OCI-LY3 (cell line): ENCODE measurements at regions not wholly inside any gene's neighbourhood (a gene's known extent, or its start where the extent isn't known, plus 50 kb on each side); places are given as distances from the start of the nearest gene placed in this dataset.

Source experiments
- H2AFZ ChIP-seq: fragments of 200-600, 300-600 bp; shearing (Covaris generic); 2 replicates; pipeline ENCODE4 v1.6.0; 2014; ENCODE audit warnings: antibody characterized with exemption, low read depth, low read length
- H3K27ac ChIP-seq: fragments of 200-600, 300-600 bp; sonication (generic); 2 replicates; pipeline ENCODE4 v1.5.1; 2014; ENCODE audit warnings: mild to moderate bottlenecking, low read length, moderate library complexity, mixed read lengths
- H3K27me3 ChIP-seq: fragments of 200-600, 300-600 bp; sonication (generic); 2 replicates; pipeline ENCODE4 v1.6.1; 2014; ENCODE audit warnings: low read depth, low read length, mixed read lengths
- H3K36me3 ChIP-seq: fragments of 200-600, 300-600 bp; sonication (generic); replicated peaks from 2 replicates; pipeline ENCODE3; 2014; ENCODE audit warnings: low read depth, low read length, mixed read lengths
- H3K4me1 ChIP-seq: fragments of 300-600, 200-600 bp; sonication (generic); 2 replicates; pipeline ENCODE4 v1.6.1; 2014; ENCODE audit warnings: low read length, mixed read lengths
- H3K4me2 ChIP-seq: fragments of 200-600, 300-600 bp; sonication (generic); 2 replicates; pipeline ENCODE4 v1.6.1; 2014; ENCODE audit warnings: low read length, mixed read lengths
- H3K4me3 ChIP-seq: fragments of 300-600, 200-600 bp; sonication (generic); 2 replicates; pipeline ENCODE4 v1.5.1; 2014; ENCODE audit warnings: antibody characterized with exemption, mild to moderate bottlenecking, low read length, moderate library complexity
- H3K79me2 ChIP-seq: fragments of 300-600, 200-600 bp; shearing (Covaris generic); 2 replicates; pipeline ENCODE4 v1.6.1; 2014; ENCODE audit warnings: mild to moderate bottlenecking, low read length, mixed read lengths
- H3K9ac ChIP-seq: fragments of 300-600, 200-600 bp; shearing (Covaris generic); 2 replicates; pipeline ENCODE4 v1.6.0; 2014; ENCODE audit warnings: mild to moderate bottlenecking, low read length, moderate library complexity
- H3K9me3 ChIP-seq: fragments of 200-600, 300-600 bp; shearing (Covaris generic); 2 replicates; pipeline ENCODE4 v1.6.1; 2014; ENCODE audit warnings: low read length, mixed read lengths; ENCODE audit not compliant: insufficient read depth
- H4K20me1 ChIP-seq: fragments of 200-600, 300-600 bp; sonication (generic); 2 replicates; pipeline ENCODE4 v1.6.1; 2016; ENCODE audit warnings: low read length, mixed read lengths; ENCODE audit not compliant: insufficient read depth
- EZH2phosphoT487 ChIP-seq: fragments of 200-600 bp; shearing (Covaris generic); IDR thresholded peaks from 2 replicates; pipeline ENCODE4 v1.6.1; 2018; ENCODE audit warnings: antibody characterized with exemption, mixed run types, low read depth
- TF ChIP-seq, protein P1 (sequence below): fragments of 200-600, 300-600 bp; sonication (generic); IDR thresholded peaks from 2 replicates; pipeline ENCODE4 v1.5.1; 2014; ENCODE audit warnings: antibody characterized with exemption, low read length, low read depth

DNA sequence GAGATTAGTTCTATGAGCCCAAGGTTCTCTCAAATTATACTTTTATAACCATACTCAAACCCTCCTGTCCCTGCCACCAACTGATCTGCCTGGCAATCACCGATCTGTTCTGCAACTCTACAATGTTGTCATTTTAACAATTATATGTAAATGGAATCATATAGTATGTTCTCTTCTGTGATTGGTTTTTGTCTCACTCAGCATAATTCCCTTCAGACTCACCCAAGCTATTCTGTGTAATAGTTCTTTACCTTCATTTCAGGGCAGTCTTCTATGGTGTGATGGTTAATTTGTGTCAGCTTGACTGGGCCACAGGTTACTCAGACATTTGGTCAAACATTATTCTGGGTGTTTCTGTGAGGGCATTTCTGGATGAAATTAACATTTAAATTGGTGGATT, 181.9 kb upstream of the CXCL12 start:
- no peaks in the 10 kb centered on the region for H3K9me3 ChIP-seq
- no peaks in the 10 kb centered on the region for H4K20me1 ChIP-seq
- H3K79me2 ChIP-seq = no peaks in the 10 kb centered on the region
- no peak overlapping the region for H3K9ac ChIP-seq
- H3K4me1 ChIP-seq = no peaks in the 10 kb centered on the region
- no peak overlapping the region for H3K4me2 ChIP-seq
- no peak overlapping the region for H3K27ac ChIP-seq
- H3K4me3 ChIP-seq = no peak overlapping the region
- TF ChIP-seq, protein P1, sequence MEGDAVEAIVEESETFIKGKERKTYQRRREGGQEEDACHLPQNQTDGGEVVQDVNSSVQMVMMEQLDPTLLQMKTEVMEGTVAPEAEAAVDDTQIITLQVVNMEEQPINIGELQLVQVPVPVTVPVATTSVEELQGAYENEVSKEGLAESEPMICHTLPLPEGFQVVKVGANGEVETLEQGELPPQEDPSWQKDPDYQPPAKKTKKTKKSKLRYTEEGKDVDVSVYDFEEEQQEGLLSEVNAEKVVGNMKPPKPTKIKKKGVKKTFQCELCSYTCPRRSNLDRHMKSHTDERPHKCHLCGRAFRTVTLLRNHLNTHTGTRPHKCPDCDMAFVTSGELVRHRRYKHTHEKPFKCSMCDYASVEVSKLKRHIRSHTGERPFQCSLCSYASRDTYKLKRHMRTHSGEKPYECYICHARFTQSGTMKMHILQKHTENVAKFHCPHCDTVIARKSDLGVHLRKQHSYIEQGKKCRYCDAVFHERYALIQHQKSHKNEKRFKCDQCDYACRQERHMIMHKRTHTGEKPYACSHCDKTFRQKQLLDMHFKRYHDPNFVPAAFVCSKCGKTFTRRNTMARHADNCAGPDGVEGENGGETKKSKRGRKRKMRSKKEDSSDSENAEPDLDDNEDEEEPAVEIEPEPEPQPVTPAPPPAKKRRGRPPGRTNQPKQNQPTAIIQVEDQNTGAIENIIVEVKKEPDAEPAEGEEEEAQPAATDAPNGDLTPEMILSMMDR = no peak
- TF ChIP-seq EZH2phosphoT487 = no peak
- no peaks in the 10 kb centered on the region for H3K27me3 ChIP-seq
- H3K36me3 ChIP-seq = no peaks in the 10 kb centered on the region
- no peak overlapping the region for H2AFZ ChIP-seq

DNA sequence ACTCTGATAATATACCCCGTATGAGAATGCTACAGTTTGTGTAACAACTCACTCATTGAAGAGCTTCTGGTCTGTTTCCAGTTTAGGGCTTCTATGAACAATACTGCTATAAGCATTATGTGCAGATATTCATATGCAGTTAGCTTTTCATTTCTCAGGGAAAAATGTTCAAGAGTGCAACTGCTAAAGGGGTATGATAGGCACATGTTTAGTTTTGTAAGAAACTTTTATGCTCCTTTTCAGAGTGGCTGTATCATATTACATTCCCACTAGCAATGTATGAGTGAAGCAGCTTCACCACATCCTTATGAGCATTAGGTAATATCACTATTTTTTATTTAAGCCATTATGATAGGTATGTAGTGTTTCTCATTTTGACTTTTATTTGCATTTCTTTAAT, 182.6 kb upstream of the CXCL12 start:
- Histone ChIP-seq H3K79me2 (no peaks in the 10 kb centered on the region), H3K36me3 (no peaks in the 10 kb centered on the region), H3K4me2 (no peak overlapping the region), H3K9ac (no peak overlapping the region), H4K20me1 (no peaks in the 10 kb centered on the region), H3K4me1 (no peaks in the 10 kb centered on the region), H3K27me3 (no peaks in the 10 kb centered on the region), H3K4me3 (no peak overlapping the region), H3K9me3 (no peaks in the 10 kb centered on the region), H2AFZ (no peak overlapping the region), H3K27ac (no peak overlapping the region)
- TF ChIP-seq, protein P1 = no peak
- TF ChIP-seq EZH2phosphoT487 = no peak

DNA sequence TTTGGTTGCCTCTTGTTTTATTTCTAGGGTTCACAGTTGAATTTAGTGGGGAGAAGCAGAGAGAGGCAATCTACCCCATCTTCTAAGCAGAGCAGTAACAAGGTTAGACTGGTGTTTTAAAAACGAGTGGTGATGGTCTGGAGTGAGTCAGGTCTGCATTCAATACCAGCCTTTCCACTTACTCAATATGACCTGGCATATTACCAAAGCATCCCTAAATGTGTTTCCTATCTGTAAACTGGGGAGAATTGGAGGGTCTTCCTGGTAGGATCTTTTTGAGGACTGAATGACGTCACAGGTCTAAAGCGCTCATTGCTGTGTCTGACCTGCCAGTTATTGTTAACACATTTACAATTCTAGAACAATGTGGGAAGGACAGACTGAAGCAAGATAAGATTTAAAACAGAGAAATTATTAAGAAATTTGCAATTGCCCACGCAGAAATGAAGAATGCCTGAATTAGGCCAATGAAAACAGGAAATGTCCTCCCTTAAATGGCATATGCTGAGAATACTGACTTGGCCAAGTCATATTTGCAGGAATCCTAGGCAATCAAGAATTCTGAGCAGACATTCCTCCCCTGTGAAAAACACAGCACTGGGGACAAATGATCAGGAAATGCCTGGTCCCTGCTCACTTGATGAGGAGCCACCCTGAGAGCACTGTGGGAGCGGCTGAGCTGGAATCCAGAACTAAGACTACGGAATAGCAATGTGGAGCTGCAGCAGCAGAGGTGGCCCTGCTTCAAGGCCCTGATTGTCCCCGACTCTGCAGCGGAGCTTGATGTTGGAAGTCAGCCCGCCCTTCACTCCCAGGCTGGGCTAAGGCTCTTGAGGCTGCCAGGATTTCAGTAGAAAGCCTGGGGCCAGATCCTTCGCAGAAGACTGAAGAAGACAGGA, 184.5 kb upstream of the CXCL12 start:
- Histone ChIP-seq H2AFZ (no peak overlapping the region), H3K27ac (no peak overlapping the region), H3K36me3 (no peaks in the 10 kb centered on the region), H3K4me2 (no peak overlapping the region), H3K4me1 (no peaks in the 10 kb centered on the region), H3K79me2 (no peaks in the 10 kb centered on the region), H3K9me3 (no peaks in the 10 kb centered on the region), H4K20me1 (no peaks in the 10 kb centered on the region), H3K9ac (no peak overlapping the region), H3K27me3 (no peaks in the 10 kb centered on the region), H3K4me3 (no peak overlapping the region)
- no peak for TF ChIP-seq EZH2phosphoT487
- TF ChIP-seq, protein P1 = no peak

DNA sequence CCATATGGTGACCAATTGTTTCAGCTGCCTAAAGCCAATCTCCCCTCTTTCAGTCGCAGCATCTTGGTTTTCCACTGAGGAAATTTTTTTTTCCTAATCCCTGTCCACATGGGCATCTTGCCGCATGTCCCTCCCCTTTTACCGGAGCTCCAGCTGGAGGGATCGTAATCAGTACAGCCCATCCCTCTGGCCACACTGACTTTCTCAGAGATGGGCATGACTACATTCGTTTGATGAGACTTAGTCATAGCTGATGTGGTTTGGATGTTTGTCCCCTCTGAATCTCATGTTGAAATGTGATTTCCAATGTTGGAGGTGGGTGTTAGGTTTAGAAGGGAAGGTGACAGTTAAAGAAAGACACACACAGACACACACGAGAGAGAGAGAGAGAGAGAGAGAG, 186.8 kb upstream of the CXCL12 start:
- Histone ChIP-seq H2AFZ (no peak overlapping the region), H3K4me2 (no peak overlapping the region), H3K9ac (no peak overlapping the region), H3K27me3 (no peaks in the 10 kb centered on the region), H3K4me1 (no peaks in the 10 kb centered on the region), H3K9me3 (no peaks in the 10 kb centered on the region), H3K27ac (no peak overlapping the region), H3K4me3 (no peak overlapping the region), H4K20me1 (no peaks in the 10 kb centered on the region), H3K79me2 (no peaks in the 10 kb centered on the region), H3K36me3 (no peaks in the 10 kb centered on the region)
- no peak for TF ChIP-seq EZH2phosphoT487
- TF ChIP-seq, protein P1 = no peak
